GM12873 (cell line): ENCODE measurements at regions not wholly inside any gene's neighbourhood (a gene's known extent, or its start where the extent isn't known, plus 50 kb on each side); places are given as distances from the start of the nearest gene placed in this dataset.

Source experiments
- CTCF ChIP-seq: IDR thresholded peaks from 2 replicates; pipeline ENCODE4 v1.5.1; 2012; ENCODE audit warnings: low read depth, mild to moderate bottlenecking, moderate library complexity, low read length, control low read depth; ENCODE audit not compliant: insufficient read depth; ENCODE audit errors: missing control alignments

GRCh38 chr15:36323615-36324014, 255.8 kb upstream of the CDIN1 start:
- no peak for TF ChIP-seq CTCF

- no peak for TF ChIP-seq CTCF
Observed at GRCh38 chr15:36325206-36325605, 254.2 kb upstream of the CDIN1 start.

- TF ChIP-seq CTCF = no peak
Observed at GRCh38 chr15:36329592-36329991, 249.8 kb upstream of the CDIN1 start.

- TF ChIP-seq CTCF = no peak
Observed at GRCh38 chr15:36330598-36330997, 248.8 kb upstream of the CDIN1 start.

GRCh38 chr15:36331531-36332275, 247.7 kb upstream of the CDIN1 start:
- TF ChIP-seq CTCF = no peak

GRCh38 chr15:36332301-36332700, 247.1 kb upstream of the CDIN1 start:
- no peak for TF ChIP-seq CTCF

GRCh38 chr15:36332896-36333295, 246.5 kb upstream of the CDIN1 start:
- TF ChIP-seq CTCF = no peak
